Right lobe of liver (tissue), 4 donors: ENCODE measurements at regions not wholly inside any gene's neighbourhood (a gene's known extent, or its start where the extent isn't known, plus 50 kb on each side); places are given as distances from the start of the nearest gene placed in this dataset.

Experiments
- CTCF ChIP-seq, 4 donors: fragments of 200-600 bp in 3 of 4; fragments of 450-650 bp in 1 of 4; IDR thresholded peaks; one replicate each; pipeline versions ENCODE4 v1.5.1 to v1.8.0; 2016 to 2022; ENCODE audit warnings: antibody characterized with exemption in 4 of 4, mild to moderate bottlenecking in 2 of 4
- POLR2A ChIP-seq: fragments of 450-650 bp; IDR thresholded peaks from one replicate; pipeline ENCODE4 v1.6.1; 2017; ENCODE audit warnings: antibody characterized with exemption, mild to moderate bottlenecking
- donor health status: DM: no; HTN: no; CAD: no.
- donor health status: DM: no; HTN: no; CAD: no.
- donor health status: DM: no; HTN: yes; CAD: no.

GRCh38 chr6:14804001-14804784, 441.7 kb upstream of the JARID2 start:
- TF ChIP-seq CTCF (IDR thresholded peaks at IDR 0.05) (no peak), POLR2A (no peak)
